A549 (cell line): ENCODE measurements at regions not wholly inside any gene's neighbourhood (a gene's known extent, or its start where the extent isn't known, plus 50 kb on each side); places are given as distances from the start of the nearest gene placed in this dataset.

Experiments used
- CHD4 ChIP-seq: fragments of 200-600 bp; sonication (generic); IDR thresholded peaks from 2 replicates; pipeline ENCODE4 v1.6.1; 2016; ENCODE audit warnings: antibody characterized with exemption, mild to moderate bottlenecking, borderline replicate concordance
- EP300 ChIP-seq, 2 experiments: fragments of >200 bp; sonication (Bioruptor Twin); formaldehyde crosslinking; IDR thresholded peaks; 2 replicates in 1 of 2; 3 replicates in 1 of 2; pipeline ENCODE4 v1.6.1; 2016 to 2017
- TF ChIP-seq, protein P1 (sequence below): fragments of >200 bp; sonication (Bioruptor Twin); formaldehyde crosslinking; IDR thresholded peaks from 3 replicates; pipeline ENCODE4 v1.5.1; 2016

DNA sequence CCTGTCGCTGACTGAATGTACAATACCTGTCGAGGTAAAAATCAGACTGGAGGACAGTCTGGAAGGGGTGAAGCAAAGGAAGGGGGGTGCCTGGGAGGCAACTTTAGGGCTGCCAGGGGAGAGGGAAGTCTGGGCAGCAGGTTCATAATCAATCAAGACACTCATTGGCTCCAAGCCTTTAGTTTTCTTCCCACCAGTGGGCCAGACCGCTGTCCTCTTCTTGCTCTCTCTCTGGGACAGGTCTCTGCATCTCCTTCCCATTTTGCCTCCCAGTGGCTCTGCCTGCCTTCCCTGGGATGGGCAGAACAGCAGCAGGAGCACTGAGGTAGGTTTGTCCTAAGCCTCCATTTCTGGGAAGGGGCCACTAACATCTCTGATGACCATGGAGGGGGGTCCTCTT, 206.5 kb downstream of the TTC8 start:
- TF ChIP-seq, protein P1, sequence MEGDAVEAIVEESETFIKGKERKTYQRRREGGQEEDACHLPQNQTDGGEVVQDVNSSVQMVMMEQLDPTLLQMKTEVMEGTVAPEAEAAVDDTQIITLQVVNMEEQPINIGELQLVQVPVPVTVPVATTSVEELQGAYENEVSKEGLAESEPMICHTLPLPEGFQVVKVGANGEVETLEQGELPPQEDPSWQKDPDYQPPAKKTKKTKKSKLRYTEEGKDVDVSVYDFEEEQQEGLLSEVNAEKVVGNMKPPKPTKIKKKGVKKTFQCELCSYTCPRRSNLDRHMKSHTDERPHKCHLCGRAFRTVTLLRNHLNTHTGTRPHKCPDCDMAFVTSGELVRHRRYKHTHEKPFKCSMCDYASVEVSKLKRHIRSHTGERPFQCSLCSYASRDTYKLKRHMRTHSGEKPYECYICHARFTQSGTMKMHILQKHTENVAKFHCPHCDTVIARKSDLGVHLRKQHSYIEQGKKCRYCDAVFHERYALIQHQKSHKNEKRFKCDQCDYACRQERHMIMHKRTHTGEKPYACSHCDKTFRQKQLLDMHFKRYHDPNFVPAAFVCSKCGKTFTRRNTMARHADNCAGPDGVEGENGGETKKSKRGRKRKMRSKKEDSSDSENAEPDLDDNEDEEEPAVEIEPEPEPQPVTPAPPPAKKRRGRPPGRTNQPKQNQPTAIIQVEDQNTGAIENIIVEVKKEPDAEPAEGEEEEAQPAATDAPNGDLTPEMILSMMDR: no peak
- no peak for TF ChIP-seq CHD4
- TF ChIP-seq EP300 (IDR thresholded peaks at IDR 0.05): no peak
